ENCODE measurements at regions not wholly inside any gene's neighbourhood (a gene's known extent, or its start where the extent isn't known, plus 50 kb on each side); places are given as distances from the start of the nearest gene placed in this dataset.

DNA sequence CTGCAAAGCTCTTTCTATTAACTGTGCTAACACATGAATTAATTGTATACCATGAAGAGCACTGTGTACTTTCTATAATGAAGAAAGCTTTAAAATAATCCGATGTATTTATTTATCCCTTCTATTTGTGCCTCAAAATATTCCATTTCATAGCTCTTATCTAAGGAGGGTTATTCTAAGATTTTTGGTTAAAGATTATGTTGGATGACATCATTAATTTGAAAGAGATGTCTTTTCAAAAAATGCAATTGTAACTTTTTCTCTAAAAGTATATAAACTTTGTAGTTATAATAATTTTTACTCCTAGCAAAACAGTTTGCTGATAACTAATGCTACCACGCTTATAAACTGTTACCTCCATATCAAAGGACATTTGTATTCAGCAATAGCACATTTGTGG is 192.4 kb upstream of the HSF2 start:
- Histone ChIP-seq H3K79me2 (replicated peaks; ENCODE audit: insufficient read depth, low read length) (no peaks in the 10 kb centered on the region), H3K27me3 (ENCODE audit: insufficient read depth, low read depth, low read length) (no peaks in the 10 kb centered on the region), H3K27ac (ENCODE audit: low read length) (no peak overlapping the region), H3K4me3 (ENCODE audit: low read length) (no peak overlapping the region), H3K9me2 (ENCODE audit: insufficient read depth, low read length) (no peaks in the 10 kb centered on the region), H3K9ac (ENCODE audit: low read length) (no peak overlapping the region), H4K20me1 (ENCODE audit: insufficient read depth) (no peaks in the 10 kb centered on the region), H3K9me3 (ENCODE audit: low read length) (no peaks in the 10 kb centered on the region), H3K36me3 (ENCODE audit: insufficient read depth, low read length) (no peaks in the 10 kb centered on the region), H2AFZ (ENCODE audit: low read depth, low read length) (no peak overlapping the region), H3F3A (ENCODE audit: insufficient read depth, low read length, poor library complexity, severe bottlenecking) (no peaks in the 10 kb centered on the region), H3K4me2 (ENCODE audit: low read length) (no peak overlapping the region)
- TF ChIP-seq, protein P1, sequence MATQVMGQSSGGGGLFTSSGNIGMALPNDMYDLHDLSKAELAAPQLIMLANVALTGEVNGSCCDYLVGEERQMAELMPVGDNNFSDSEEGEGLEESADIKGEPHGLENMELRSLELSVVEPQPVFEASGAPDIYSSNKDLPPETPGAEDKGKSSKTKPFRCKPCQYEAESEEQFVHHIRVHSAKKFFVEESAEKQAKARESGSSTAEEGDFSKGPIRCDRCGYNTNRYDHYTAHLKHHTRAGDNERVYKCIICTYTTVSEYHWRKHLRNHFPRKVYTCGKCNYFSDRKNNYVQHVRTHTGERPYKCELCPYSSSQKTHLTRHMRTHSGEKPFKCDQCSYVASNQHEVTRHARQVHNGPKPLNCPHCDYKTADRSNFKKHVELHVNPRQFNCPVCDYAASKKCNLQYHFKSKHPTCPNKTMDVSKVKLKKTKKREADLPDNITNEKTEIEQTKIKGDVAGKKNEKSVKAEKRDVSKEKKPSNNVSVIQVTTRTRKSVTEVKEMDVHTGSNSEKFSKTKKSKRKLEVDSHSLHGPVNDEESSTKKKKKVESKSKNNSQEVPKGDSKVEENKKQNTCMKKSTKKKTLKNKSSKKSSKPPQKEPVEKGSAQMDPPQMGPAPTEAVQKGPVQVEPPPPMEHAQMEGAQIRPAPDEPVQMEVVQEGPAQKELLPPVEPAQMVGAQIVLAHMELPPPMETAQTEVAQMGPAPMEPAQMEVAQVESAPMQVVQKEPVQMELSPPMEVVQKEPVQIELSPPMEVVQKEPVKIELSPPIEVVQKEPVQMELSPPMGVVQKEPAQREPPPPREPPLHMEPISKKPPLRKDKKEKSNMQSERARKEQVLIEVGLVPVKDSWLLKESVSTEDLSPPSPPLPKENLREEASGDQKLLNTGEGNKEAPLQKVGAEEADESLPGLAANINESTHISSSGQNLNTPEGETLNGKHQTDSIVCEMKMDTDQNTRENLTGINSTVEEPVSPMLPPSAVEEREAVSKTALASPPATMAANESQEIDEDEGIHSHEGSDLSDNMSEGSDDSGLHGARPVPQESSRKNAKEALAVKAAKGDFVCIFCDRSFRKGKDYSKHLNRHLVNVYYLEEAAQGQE (IDR thresholded peaks at IDR 0.05; ENCODE audit: borderline replicate concordance) = no peak
- TF ChIP-seq TAF1 (IDR thresholded peaks at IDR 0.05; ENCODE audit: low read depth) (no peak), POLR2AphosphoS5 (IDR thresholded peaks at IDR 0.05) (no peak), MXI1 (conservative IDR thresholded peaks at IDR 0.05; ENCODE audit: poor library complexity, severe bottlenecking) (no peak), SMC3 (conservative IDR thresholded peaks at IDR 0.05; ENCODE audit: poor library complexity) (no peak), RAD21 (conservative IDR thresholded peaks at IDR 0.05) (no peak), EZH2 (IDR thresholded peaks at IDR 0.05; ENCODE audit: borderline replicate concordance, insufficient read depth, low read length, poor library complexity, severe bottlenecking) (no peak), EP300 (conservative IDR thresholded peaks at IDR 0.05; ENCODE audit: poor library complexity, severe bottlenecking) (no peak)
- TF ChIP-seq, protein P2, sequence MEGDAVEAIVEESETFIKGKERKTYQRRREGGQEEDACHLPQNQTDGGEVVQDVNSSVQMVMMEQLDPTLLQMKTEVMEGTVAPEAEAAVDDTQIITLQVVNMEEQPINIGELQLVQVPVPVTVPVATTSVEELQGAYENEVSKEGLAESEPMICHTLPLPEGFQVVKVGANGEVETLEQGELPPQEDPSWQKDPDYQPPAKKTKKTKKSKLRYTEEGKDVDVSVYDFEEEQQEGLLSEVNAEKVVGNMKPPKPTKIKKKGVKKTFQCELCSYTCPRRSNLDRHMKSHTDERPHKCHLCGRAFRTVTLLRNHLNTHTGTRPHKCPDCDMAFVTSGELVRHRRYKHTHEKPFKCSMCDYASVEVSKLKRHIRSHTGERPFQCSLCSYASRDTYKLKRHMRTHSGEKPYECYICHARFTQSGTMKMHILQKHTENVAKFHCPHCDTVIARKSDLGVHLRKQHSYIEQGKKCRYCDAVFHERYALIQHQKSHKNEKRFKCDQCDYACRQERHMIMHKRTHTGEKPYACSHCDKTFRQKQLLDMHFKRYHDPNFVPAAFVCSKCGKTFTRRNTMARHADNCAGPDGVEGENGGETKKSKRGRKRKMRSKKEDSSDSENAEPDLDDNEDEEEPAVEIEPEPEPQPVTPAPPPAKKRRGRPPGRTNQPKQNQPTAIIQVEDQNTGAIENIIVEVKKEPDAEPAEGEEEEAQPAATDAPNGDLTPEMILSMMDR (IDR thresholded peaks at IDR 0.05; ENCODE audit: poor library complexity, severe bottlenecking) = no peak

DNA sequence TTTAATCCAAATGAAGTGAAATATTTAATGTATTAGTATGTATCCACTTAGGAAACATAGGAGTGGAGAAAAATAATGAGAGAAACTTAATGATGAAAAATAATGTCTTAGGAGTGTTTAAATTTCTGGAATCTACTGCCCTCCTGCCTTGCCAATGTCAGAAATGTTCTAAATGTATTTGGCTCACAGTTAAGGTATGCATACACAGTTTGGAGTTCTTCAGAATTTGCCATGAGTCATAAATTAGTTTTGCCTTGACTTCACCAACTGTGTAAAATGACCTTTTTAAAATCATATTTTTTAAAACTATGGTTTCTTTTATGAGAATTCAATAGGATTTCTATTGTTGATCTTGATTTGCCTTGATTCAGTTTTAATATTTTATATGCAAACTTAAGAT is 191.7 kb upstream of the HSF2 start:
- no peaks in the 10 kb centered on the region for H4K20me1 ChIP-seq (ENCODE audit: insufficient read depth)
- no peaks in the 10 kb centered on the region for H3K9me2 ChIP-seq (ENCODE audit: insufficient read depth, low read length)
- H3K79me2 ChIP-seq (replicated peaks; ENCODE audit: insufficient read depth, low read length) = no peaks in the 10 kb centered on the region
- no peak overlapping the region for H3K4me2 ChIP-seq (ENCODE audit: low read length)
- no peak overlapping the region for H3K27ac ChIP-seq (ENCODE audit: low read length)
- H2AFZ ChIP-seq (ENCODE audit: low read depth, low read length) = no peak overlapping the region
- H3F3A ChIP-seq (ENCODE audit: insufficient read depth, low read length, poor library complexity, severe bottlenecking) = no peaks in the 10 kb centered on the region
- no peaks in the 10 kb centered on the region for H3K27me3 ChIP-seq (ENCODE audit: insufficient read depth, low read depth, low read length)
- H3K9ac ChIP-seq (ENCODE audit: low read length) = no peak overlapping the region
- H3K9me3 ChIP-seq (ENCODE audit: low read length) = no peaks in the 10 kb centered on the region
- no peak overlapping the region for H3K4me3 ChIP-seq (ENCODE audit: low read length)
- H3K36me3 ChIP-seq (ENCODE audit: insufficient read depth, low read length) = no peaks in the 10 kb centered on the region
- TF ChIP-seq POLR2AphosphoS5 (IDR thresholded peaks at IDR 0.05) (no peak), SMC3 (conservative IDR thresholded peaks at IDR 0.05; ENCODE audit: poor library complexity) (no peak), TAF1 (IDR thresholded peaks at IDR 0.05; ENCODE audit: low read depth) (no peak), EP300 (conservative IDR thresholded peaks at IDR 0.05; ENCODE audit: poor library complexity, severe bottlenecking) (no peak), RAD21 (conservative IDR thresholded peaks at IDR 0.05) (no peak), EZH2 (IDR thresholded peaks at IDR 0.05; ENCODE audit: borderline replicate concordance, insufficient read depth, low read length, poor library complexity, severe bottlenecking) (no peak), MXI1 (conservative IDR thresholded peaks at IDR 0.05; ENCODE audit: poor library complexity, severe bottlenecking) (no peak)
- TF ChIP-seq, protein P2 (IDR thresholded peaks at IDR 0.05; ENCODE audit: poor library complexity, severe bottlenecking) = no peak
- TF ChIP-seq, protein P1 (IDR thresholded peaks at IDR 0.05; ENCODE audit: borderline replicate concordance) = no peak
